HG03457 (cell line): ENCODE measurements at regions not wholly inside any gene's neighbourhood (a gene's known extent, or its start where the extent isn't known, plus 50 kb on each side); places are given as distances from the start of the nearest gene placed in this dataset.

Experiments
- ATAC-seq: cut with Tn5 transposase; IDR thresholded peaks from one replicate; pipeline ENCODE4 v1.9.1; 2021; ENCODE audit warnings: moderate number of reproducible peaks; ENCODE audit not compliant: unreplicated experiment

DNA sequence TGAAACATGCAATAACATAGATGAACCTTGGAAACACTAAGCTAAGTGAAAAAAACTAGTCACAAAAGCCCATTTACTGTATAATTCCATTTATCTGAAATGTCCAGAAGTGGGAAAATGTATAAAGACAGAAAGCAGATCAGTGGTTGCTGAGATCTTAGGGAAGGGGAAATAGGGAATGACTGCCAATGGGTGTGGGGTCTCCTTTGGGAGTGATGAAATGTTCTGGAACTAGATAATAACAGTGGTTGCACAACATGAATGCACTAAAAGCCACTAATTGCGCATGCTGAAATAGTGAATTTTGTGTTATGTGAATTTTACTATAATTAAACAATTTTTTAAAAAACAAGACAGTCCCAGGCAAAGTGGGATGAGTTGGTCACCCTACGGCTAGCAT is 472.8 kb downstream of the CCDC171 start:
- no peak for ATAC-seq

DNA sequence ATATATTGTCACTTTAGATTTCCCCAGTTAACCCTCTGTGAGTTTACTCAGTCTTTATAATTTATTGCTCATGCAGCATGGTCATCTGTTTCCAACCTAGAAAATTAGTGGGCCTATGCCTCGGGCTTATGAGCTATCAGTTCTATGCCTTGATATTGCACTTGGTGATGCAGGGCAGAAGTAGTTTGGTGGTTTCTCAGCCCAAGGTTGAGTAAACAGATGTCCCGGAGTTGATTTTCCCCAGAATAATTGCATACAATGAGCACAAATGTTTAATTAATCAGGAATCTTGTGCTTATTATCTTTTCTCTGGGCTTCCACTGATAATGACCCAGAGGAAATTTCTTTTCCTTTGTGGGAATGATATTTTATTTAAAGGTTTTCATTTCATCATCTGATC is 474.0 kb downstream of the CCDC171 start:
- ATAC-seq, result no peak

DNA sequence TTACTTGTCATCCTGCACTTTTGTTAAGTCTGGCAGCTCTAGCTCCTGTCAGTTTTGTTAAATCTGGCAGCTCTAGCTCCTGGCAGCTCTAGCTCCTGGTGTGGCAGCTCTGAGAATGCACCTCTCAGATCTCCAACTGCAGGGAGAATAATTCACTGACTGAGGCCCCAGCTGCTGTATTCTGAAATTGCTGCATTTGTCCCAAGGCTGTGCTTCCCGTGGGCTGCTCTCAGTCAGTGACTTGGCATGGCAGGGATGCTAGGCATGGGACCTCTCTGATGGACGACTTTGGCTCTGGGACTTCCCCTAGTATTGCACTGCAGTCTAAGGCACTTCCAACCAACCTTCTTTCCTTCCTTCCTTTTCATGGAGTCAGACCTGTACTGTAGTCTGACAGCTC is 475.7 kb downstream of the CCDC171 start:
- no peak for ATAC-seq

- ATAC-seq, result no peak
Observed at GRCh38 chr9:16029046-16029615, 476.3 kb downstream of the CCDC171 start.

DNA sequence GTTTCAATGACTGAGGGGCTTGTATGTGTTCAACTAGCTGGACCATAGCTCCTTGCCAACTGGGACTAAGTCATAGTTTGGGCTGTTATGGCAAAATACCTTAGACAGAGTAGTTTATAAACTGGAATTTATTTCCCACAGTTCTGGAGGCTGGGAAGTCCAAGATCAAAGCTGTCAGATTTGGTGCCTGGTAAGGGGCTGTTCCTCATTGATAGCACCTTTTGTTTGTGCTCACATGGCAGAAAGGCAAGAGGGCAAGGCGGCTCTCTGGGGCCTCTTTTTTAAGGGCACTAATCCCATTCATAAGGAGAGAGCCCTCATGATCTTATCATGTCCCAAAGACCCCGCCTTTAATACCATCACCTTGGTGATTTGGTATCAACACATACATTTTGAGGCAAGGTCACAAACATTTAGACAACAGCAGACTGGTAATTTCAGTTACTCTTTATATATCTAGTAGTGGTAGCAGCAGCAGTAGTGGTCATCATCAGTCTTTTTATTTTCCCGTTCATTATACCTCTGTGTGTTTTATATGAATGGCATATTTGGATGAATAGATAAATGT is 477.0 kb downstream of the CCDC171 start:
- ATAC-seq, result no peak

GRCh38 chr9:16030528-16031185 is 477.8 kb downstream of the CCDC171 start:
- ATAC-seq, result peak; percentile 93

DNA sequence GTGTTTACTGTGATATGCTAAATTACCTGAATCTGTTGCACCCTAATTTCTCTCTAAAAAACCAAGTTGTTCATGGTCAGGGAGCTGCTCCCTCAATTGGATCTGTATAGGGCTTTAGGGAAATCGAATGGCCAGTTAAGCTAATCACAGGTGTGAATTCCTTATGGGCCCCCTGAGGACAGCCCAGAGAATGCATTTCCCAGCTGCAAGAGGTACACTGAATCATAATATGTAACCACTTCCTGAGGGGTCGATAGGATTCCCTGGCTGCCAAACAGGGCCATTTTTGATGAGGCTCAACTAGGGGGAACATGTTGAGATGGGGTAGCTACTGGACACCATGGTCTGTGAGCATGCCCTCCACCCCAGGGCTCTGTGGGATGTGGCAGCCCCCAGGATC is 478.6 kb downstream of the CCDC171 start:
- ATAC-seq, result no peak

- ATAC-seq, result no peak
Observed at GRCh38 chr9:16031971-16032370, 479.1 kb downstream of the CCDC171 start.

DNA sequence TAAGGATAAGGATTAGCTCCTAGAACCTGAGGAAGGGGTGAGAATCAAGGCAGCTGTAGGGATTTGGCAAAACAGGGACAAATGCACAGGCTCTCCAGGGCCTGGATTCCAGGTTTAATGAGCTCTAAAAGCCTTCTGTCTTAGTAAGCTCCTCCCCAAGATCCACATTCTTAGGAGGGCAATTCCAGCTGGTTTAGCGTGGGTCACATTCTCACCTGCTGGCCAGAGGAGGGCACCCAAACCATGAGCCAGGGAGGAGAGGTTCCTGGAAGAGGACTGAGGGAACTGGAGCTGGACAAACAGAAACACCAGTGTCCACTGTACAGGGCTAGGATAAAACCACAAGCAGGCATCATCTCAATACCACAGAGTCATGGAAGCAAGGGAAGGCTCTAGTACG is 480.0 kb downstream of the CCDC171 start:
- ATAC-seq, result no peak

- no peak for ATAC-seq
Observed at GRCh38 chr9:16033253-16033652, 480.4 kb downstream of the CCDC171 start.

- no peak for ATAC-seq
Observed at GRCh38 chr9:16033921-16034691, 481.3 kb downstream of the CCDC171 start.

- ATAC-seq, result no peak
Observed at GRCh38 chr9:16039218-16039987, 486.6 kb downstream of the CCDC171 start.

GRCh38 chr9:16039988-16040761 is 487.3 kb downstream of the CCDC171 start:
- ATAC-seq, result no peak

DNA sequence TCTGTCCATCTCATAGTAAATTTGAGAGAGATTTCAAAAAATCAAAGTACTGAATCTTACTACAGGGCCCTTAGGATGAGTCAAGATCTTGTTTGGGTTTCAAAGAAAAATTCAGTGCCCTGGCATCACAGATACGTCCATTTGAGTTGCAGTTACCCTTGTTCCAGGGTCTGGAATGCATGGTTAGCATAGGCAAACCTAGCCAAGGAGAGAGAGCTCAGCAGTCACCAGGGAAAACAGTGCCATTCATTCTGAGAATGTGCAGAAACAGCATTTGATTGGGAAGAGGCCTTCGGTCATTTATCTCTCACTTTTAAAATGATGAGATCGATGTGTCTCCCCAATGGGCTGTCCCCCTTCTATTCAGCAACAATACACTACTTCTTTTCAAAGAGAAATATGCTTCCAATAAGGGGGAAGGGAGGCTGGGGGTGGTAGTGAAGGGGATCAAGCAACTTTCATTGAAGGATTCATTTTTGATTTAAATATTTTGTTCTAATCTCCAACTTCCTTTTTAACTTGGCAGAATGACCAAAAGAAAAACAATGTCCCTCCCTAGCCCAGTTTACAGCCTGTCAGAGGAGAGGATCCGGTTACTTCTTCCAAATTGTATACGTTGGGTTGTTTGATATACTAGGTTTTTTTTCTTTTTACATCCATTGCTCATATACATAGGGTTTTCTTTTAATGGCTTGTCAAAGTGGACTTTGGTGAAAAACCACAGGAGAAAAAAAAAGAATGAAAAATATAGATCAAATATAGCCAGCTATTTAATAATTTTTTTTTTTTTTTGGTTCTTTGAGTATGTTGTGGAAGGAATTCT is 491.1 kb downstream of the CCDC171 start:
- ATAC-seq, result no peak

- ATAC-seq, result no peak
Observed at GRCh38 chr9:16044579-16044881, 491.7 kb downstream of the CCDC171 start.

- ATAC-seq, result no peak
Observed at GRCh38 chr9:16045651-16046280, 492.9 kb downstream of the CCDC171 start.

- no peak for ATAC-seq
Observed at GRCh38 chr9:16046713-16047112, 493.9 kb downstream of the CCDC171 start.

DNA sequence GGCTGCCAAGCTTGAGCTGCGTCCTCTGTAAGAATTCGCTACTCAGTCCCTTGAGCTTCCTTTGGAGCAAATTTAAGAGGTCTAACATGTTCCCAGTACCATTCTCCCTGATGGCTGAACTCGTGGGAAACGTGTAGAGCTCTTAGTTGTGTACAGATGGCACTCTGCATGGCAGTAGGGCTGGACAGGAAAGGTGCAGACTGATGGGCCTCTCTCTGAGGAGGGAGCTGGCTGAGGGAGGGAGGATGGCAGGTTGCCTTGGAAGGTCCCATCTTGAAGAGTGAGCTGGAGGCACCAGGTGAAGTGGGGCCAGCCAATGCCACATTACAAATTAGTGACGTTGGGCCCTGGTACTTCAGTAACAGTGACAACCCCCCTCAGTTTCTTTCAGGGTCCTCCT is 495.3 kb downstream of the CCDC171 start:
- no peak for ATAC-seq

GRCh38 chr9:16052146-16052545 is 499.3 kb downstream of the CCDC171 start:
- ATAC-seq, result no peak
